Activated CD8-positive, alpha-beta T cell treated with anti-CD3 and anti-CD28 coated beads, Interleukin-2, amount 10 ng/mL, durations not matched to agents 7 days and 5 days (primary cell): ENCODE measurements at regions not wholly inside any gene's neighbourhood (a gene's known extent, or its start where the extent isn't known, plus 50 kb on each side); places are given as distances from the start of the nearest gene placed in this dataset.
"Not testable (repeated sequence)": the region's sequence is repeated elsewhere in the genome, so short reads cannot be mapped to it uniquely, and the experiment has no call there.

ENCODE experiments used
- ATAC-seq: fragments of 150-1000 bp; cut with Tn5 transposase; one replicate; pipeline ENCODE4 v1.10.0; 2021; ENCODE audit warnings: moderate library complexity
- CTCF ChIA-PET: fragments of 350-600 bp; sonication (Branson Sonifier 250); formaldehyde crosslinking; loops from one replicate; lab custom pipeline; 2021; ENCODE audit warnings: antibody characterized with exemption; lab: Charles Lee
- POLR2A ChIA-PET: fragments of 350-600 bp; sonication (Branson Sonifier 250); formaldehyde crosslinking; loops from one replicate; lab custom pipeline; 2021; ENCODE audit warnings: antibody characterized with exemption; lab: Charles Lee
- DNase-seq: peaks from one replicate; pipeline ENCODE4 v3.0.0-alpha.2; 2020
- H3K27ac Mint-ChIP-seq: one replicate; pipeline ENCODE4 v1.8.0; 2021; ENCODE audit warnings: mild to moderate bottlenecking, mixed read lengths
- H3K27me3 Mint-ChIP-seq: one replicate; pipeline ENCODE4 v1.8.0; 2021; ENCODE audit warnings: low read depth, mixed read lengths
- H3K36me3 Mint-ChIP-seq: one replicate; pipeline ENCODE4 v1.8.0; 2021; ENCODE audit warnings: low read depth, mixed read lengths
- H3K4me1 Mint-ChIP-seq: one replicate; pipeline ENCODE4 v1.8.0; 2021; ENCODE audit warnings: low read depth, mixed read lengths
- H3K4me3 Mint-ChIP-seq: one replicate; pipeline ENCODE4 v1.8.0; 2021; ENCODE audit warnings: mild to moderate bottlenecking, mixed read lengths
- H3K9me3 Mint-ChIP-seq: one replicate; pipeline ENCODE4 v1.8.0; 2022; ENCODE audit warnings: mixed read lengths; ENCODE audit not compliant: insufficient read depth

DNA sequence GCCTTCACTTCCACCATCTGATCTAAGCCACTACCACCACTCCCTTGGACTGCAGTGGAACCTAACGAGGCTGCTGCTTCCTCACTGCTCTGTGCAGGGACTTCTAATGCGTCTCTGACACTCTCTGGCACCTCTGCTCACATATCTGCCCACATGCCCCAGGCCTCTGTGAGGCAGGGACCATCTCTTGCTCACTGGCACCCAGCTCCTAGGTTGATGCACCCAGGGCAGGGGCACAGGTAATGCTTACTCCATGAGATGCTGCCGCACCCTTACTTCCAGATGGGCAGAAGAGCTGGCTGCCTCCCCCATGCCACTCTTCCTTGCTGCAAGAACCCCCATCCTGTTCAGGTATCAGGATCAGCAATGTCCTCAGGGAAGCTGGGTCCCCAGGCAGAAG, 294.0 kb upstream of the HS6ST1 start:
- ChIA-PET POLR2A (no interaction called here), CTCF (no interaction called here)
- Mint-ChIP-seq H3K4me1 (no peaks in the 10 kb centered on the region), H3K36me3 (no peaks in the 10 kb centered on the region), H3K27ac (no peak overlapping the region), H3K27me3 (no peaks in the 10 kb centered on the region), H3K9me3 (no peaks in the 10 kb centered on the region), H3K4me3 (no peak overlapping the region)
- DNase-seq (no peak), ATAC-seq (no peak)

DNA sequence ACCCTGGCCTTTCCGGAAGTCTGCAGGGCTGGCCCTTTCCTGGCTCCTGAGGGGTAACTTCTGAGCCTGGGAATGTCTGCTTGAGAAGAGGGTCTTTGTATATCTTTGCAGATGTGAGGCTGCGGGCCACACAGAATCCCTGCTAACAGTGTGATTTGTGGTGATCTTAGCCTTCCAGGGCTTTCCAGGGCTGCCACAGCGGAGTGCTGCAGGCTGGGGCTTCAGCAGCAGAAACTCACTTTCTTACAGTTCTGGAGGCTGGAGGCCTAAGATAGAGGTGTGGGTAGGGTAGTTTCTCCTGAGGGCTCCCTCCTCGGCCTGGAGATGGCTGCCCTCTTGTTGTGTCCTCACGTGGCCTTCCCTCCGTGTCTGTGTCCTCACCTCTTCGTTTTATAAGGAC, 294.7 kb upstream of the HS6ST1 start:
- CTCF ChIA-PET = no interaction called here
- ATAC-seq = no peak
- no peak overlapping the region for H3K4me3 Mint-ChIP-seq

DNA sequence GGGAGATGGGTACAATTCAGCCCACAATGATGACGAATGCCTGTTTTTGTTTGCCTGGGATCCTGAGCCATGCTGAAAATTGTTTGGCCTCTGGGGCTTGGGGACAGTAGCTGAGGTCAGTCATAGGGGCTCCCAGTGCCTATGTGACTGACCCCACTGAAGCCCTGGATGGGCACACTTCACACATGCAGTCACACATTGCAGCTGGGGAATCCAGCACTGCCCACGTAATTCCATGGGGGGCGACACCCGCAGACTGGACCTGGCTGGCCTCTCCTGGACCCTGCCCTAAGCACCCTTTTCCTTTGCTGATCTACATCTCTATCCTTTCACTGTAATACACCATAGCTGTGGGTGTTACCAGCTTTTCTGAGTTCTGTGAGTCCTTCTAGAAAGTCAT, 295.2 kb upstream of the HS6ST1 start:
- ATAC-seq (no peak), DNase-seq (no peak)
- no peaks in the 10 kb centered on the region for H3K36me3 Mint-ChIP-seq
- no peak overlapping the region for H3K4me3 Mint-ChIP-seq
- H3K9me3 Mint-ChIP-seq = no peaks in the 10 kb centered on the region
- no peak overlapping the region for H3K27ac Mint-ChIP-seq
- POLR2A ChIA-PET = no interaction called here
- H3K27me3 Mint-ChIP-seq = no peaks in the 10 kb centered on the region
- CTCF ChIA-PET = no interaction called here
- H3K4me1 Mint-ChIP-seq = no peaks in the 10 kb centered on the region

More for the DNA sequence above, 294.7 kb upstream of the HS6ST1 start:
- POLR2A ChIA-PET = no interaction called here
- DNase-seq = no peak
- H3K27me3 Mint-ChIP-seq = no peaks in the 10 kb centered on the region
- no peaks in the 10 kb centered on the region for H3K4me1 Mint-ChIP-seq
- no peaks in the 10 kb centered on the region for H3K36me3 Mint-ChIP-seq
- H3K27ac Mint-ChIP-seq = no peak overlapping the region
- no peaks in the 10 kb centered on the region for H3K9me3 Mint-ChIP-seq

DNA sequence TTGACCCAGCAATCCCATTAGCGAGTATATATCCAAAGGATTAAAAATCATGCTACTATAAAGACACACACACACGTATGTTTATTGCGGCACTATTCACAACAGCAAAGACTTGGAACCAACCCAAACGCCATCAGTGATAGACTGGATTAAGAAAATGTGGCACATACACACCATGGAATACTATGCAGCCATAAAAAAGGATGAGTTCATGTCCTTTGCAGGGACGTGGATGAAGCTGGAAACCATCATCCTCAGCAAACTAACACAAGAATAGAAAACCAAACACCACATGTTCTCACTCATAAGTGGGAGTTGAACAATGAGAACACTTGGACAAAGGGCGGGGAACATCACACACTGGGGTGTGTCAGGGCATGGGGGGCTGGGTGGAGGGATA, 296.2 kb upstream of the HS6ST1 start:
- H3K4me1 Mint-ChIP-seq, ATAC-seq, H3K4me3 Mint-ChIP-seq, CTCF ChIA-PET, H3K27ac Mint-ChIP-seq, H3K27me3 Mint-ChIP-seq, POLR2A ChIA-PET, H3K9me3 Mint-ChIP-seq, H3K36me3 Mint-ChIP-seq, DNase-seq: not testable (repeated sequence)

DNA sequence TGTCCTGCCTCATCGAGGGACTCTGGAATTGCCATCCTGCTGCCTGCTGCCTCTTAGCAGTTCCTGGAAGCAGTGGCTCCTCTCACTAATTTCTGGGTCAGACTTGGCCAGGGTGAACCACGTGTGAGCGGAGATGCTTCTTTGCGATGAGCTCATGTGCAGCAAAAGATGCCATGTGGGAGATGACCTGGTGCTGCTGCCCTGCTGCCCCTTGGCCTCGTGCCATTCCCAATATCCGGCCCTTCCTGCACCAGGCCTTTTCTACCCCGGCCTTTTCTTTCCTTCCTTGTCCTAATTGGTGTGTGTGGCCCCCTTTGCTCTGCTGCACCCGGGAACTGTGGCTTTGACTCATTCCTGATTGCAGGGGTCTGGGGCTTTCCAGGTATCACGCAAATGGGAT, 296.9 kb upstream of the HS6ST1 start:
- no peak overlapping the region for H3K27ac Mint-ChIP-seq
- no peaks in the 10 kb centered on the region for H3K27me3 Mint-ChIP-seq
- H3K9me3 Mint-ChIP-seq = no peaks in the 10 kb centered on the region
- no peak for ATAC-seq
- POLR2A ChIA-PET = no interaction called here
- no peak for DNase-seq
- H3K36me3 Mint-ChIP-seq = no peaks in the 10 kb centered on the region
- H3K4me3 Mint-ChIP-seq = no peak overlapping the region
- H3K4me1 Mint-ChIP-seq = no peaks in the 10 kb centered on the region
- CTCF ChIA-PET = no interaction called here

DNA sequence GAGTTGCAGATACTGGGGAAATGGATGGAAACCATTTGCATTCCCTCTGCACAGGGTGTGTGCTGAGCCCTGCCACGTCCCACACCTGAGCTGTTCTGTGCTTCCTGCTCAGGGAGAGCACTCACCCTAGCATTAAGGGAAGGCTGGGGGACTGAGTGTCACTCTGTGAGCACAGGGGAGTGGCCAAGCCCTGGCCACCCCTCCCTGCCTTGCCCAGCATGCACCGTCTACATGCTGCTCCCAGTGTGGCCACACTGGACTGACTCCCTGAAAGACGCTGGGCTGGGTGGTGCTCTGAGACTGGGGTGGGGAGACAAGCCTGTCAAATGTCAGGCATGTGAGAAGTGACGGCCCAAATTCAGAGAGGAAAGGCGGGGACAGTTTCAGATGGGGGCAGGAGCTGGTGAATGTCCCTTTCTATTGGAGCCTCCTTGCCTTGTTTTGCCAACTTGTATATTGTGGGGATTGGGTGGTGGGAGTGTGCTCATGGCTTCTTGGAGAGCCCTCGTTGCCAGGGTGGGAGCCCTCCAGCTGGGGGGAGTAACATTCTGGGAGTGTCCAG, 298.4 kb upstream of the HS6ST1 start:
- H3K4me1 Mint-ChIP-seq = no peaks in the 10 kb centered on the region
- POLR2A ChIA-PET = no interaction called here
- no peaks in the 10 kb centered on the region for H3K36me3 Mint-ChIP-seq
- CTCF ChIA-PET = no interaction called here
- no peaks in the 10 kb centered on the region for H3K9me3 Mint-ChIP-seq
- H3K27ac Mint-ChIP-seq = no peak overlapping the region
- ATAC-seq (no peak), DNase-seq (no peak)
- peaks cover 7% of the 10 kb centered on the region for H3K27me3 Mint-ChIP-seq
- no peak overlapping the region for H3K4me3 Mint-ChIP-seq

DNA sequence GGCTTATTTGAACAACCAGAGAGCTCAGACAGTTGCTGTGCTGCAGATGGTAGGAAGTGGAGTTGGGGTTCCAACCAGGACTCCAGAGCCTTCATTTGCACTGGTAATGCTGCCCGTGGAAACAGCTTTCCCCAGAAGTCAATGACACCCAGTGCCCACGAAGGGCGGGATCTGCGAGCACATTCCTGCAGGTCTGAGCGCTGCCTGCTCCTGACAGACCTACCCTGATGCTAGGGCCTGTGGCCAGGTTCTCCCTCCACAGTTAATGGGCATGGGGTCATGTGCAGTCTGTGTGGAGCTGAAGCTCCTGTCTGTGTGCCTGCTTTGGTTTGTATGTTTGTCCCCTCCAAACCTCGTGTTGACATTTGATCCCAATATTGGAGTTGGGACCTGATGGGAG, 299.0 kb upstream of the HS6ST1 start:
- POLR2A ChIA-PET = no interaction called here

DNA sequence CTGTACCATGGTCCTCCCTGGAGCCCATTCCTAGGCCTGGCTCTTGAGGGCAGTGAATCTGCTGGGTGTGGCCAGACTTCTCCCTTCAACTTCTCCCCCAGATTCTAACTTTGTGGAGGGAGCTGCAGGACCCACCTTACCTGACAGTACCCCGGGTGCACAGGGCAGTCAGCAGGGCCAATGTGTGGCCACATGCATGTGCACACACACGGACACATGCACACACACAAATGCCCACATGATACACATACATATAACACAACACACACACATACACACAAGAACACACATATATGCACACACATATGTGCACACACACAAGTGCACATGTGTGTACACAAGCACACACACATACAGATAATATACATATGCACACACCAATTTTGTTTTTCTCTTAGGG, 300.0 kb upstream of the HS6ST1 start:
- DNase-seq = no peak
- Mint-ChIP-seq H3K27ac (no peak overlapping the region), H3K4me1 (peaks cover 6% of the 10 kb centered on the region), H3K27me3 (peaks cover 9% of the 10 kb centered on the region), H3K36me3 (no peaks in the 10 kb centered on the region), H3K9me3 (no peaks in the 10 kb centered on the region), H3K4me3 (no peak overlapping the region)
- POLR2A ChIA-PET = no interaction called here
- CTCF ChIA-PET = no interaction called here
- no peak for ATAC-seq

More for the DNA sequence above, 299.0 kb upstream of the HS6ST1 start:
- Mint-ChIP-seq H3K4me1 (no peaks in the 10 kb centered on the region), H3K27ac (no peak overlapping the region), H3K9me3 (no peaks in the 10 kb centered on the region), H3K4me3 (no peak overlapping the region), H3K36me3 (no peaks in the 10 kb centered on the region), H3K27me3 (peaks cover 9% of the 10 kb centered on the region)
- DNase-seq (no peak), ATAC-seq (no peak)
- CTCF ChIA-PET = no interaction called here

DNA sequence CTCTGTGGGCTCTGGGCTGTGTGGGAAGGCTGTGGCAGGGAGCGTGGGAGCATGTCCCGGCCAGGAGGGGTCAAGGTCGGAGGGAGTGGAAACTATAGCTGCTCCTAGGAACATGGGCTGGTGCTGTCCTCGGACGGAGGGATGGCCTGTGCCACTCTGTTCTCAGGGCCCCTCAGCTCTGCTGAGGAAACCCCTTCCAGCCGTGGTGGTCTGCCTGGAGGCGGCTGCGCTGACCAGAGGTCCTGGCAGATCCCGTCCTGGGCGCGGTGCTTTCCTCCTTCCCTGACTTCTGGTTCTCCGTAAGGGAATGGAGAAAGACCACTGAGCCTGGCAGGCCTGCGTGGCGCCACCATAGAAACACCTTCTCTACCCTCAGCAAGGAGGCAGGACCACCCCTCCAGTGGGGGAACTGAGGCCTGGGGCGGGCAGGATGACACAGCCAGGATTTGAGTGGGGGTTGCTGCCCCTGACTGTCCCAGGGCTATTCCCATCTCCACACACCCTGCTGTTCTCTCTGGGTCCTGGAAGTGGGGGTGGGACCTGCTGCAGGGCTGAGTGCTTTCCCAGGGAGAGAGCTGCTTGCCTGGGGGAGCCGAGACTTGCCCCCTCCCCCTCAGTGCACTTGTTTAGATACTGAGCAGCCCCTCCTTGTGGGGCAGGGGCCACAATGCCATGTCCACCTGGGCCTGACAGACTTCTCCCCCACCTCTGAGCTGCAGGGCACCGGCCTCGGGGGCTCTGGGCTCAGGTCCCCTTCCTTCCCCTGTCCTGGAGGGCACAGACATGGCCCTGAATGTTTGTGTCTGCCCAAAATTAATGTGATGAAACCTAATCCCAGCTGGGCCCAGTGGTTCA, 301.0 kb upstream of the HS6ST1 start:
- ChIA-PET POLR2A (no interaction called here), CTCF (no interaction called here)
- Mint-ChIP-seq H3K4me3 (no peak overlapping the region), H3K4me1 (peaks cover 17% of the 10 kb centered on the region), H3K27me3 (peaks cover 10% of the 10 kb centered on the region), H3K27ac (no peak overlapping the region), H3K9me3 (no peaks in the 10 kb centered on the region), H3K36me3 (no peaks in the 10 kb centered on the region)
- DNase-seq (no peak), ATAC-seq (no peak)

DNA sequence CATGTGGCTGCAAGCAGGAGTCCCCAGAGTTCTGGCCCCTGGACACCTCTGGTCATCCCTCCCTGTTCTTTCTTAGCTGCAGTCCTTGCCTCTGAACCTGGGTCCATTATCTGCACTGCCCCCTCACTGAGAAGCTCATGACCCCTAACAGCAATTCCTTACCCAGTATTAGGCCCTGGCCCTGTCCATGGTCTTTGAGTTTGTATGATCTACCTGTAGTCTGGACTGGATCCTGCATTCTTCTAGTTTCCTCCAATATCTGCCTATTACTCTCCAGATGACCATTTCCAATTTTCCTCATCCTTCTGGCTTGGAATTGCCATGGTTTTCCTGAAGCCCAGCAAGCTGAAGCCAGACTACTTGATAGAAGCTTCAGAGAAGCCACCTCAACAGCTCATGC, 302.4 kb upstream of the HS6ST1 start:
- Mint-ChIP-seq H3K4me3 (no peak overlapping the region), H3K4me1 (peaks cover 23% of the 10 kb centered on the region), H3K9me3 (no peaks in the 10 kb centered on the region), H3K27ac (no peak overlapping the region), H3K36me3 (no peaks in the 10 kb centered on the region), H3K27me3 (peaks cover 16% of the 10 kb centered on the region)
- DNase-seq (no peak), ATAC-seq (no peak)
- ChIA-PET POLR2A (no interaction called here), CTCF (no interaction called here)

DNA sequence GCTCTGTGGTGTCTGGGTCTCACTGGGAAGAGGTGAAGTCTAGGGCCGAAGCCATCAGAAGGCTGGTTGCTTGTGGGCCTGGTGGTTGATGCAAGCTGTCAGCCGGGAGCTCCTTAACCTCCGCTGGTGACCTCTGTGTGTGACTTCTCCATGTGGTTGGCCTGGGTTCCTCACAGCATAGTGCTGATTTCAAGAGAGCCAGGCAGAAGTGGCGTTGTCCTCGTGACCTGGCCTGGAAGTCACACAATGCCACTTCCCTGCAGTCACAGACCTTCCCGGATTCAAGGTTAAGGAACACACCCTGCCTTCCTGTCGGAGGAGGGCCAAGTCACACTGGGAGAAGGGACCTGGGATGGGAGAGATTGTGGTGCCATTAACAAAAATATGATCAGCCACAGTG, 303.7 kb upstream of the HS6ST1 start:
- DNase-seq (no peak), ATAC-seq (no peak)
- Mint-ChIP-seq H3K4me1 (peaks cover 24% of the 10 kb centered on the region), H3K9me3 (no peaks in the 10 kb centered on the region), H3K36me3 (no peaks in the 10 kb centered on the region), H3K27ac (no peak overlapping the region), H3K27me3 (peaks cover 19% of the 10 kb centered on the region), H3K4me3 (no peak overlapping the region)
- ChIA-PET CTCF (no interaction called here), POLR2A (no interaction called here)

DNA sequence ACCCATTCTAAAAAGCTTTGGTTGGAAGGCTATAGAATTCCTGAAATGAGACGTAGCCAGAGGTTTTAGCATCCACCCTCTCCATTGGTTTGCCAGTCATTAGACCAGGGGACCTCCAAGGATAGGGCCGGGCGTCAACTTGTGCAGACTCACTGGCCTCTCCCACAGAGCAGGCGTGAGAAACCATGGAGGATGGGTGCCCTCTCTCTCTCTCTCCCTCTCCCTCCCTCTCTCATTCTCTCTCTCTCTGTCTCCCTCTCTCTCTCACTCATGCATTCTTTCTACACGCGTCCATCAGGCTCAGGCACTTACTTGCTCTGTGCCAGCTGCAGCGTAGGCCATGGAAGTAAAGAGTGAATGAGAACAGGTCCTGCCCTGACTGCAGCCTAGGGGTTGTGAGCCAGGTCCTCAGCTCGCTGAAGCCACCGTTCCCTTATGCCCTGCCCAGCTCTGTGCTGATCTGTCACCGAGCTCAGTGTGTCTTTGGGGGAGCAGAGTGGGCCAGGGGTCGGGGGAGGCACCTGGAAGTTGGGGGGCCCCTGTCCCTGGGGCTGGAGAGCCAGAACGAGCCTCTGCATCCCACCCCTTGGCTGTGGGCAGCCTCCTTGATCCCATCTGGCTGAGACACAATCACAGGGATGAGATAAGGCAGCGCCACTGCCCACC, 304.4 kb upstream of the HS6ST1 start:
- Mint-ChIP-seq H3K4me1 (peaks cover 24% of the 10 kb centered on the region), H3K36me3 (no peaks in the 10 kb centered on the region), H3K27me3 (peaks cover 22% of the 10 kb centered on the region), H3K4me3 (no peak overlapping the region), H3K9me3 (no peaks in the 10 kb centered on the region), H3K27ac (no peak overlapping the region)
- no peak for ATAC-seq
- CTCF ChIA-PET = no interaction called here
- no peak for DNase-seq
- POLR2A ChIA-PET = no interaction called here
